ENCODE measurements at regions not wholly inside any gene's neighbourhood (a gene's known extent, or its start where the extent isn't known, plus 50 kb on each side); places are given as distances from the start of the nearest gene placed in this dataset.

- in situ Hi-C loops (cut with MboI; ENCODE audit: low sequenced_read_pairs) = no loop called here
Observed at GRCh38 chrX:65610481-65610880, 57.0 kb upstream of the MSN start.

- in situ Hi-C loops (cut with MboI; ENCODE audit: low sequenced_read_pairs) = no loop called here
Observed at GRCh38 chrX:65610040-65610439, 57.4 kb upstream of the MSN start.

GRCh38 chrX:65609237-65609636 is 58.2 kb upstream of the MSN start:
- in situ Hi-C loops (cut with MboI; ENCODE audit: low sequenced_read_pairs) = loop anchor here (10.0 kb wide), 1 partner anchor 56 kb away; the partner anchor contains the start of gene MSN

- in situ Hi-C loops (cut with MboI; ENCODE audit: low sequenced_read_pairs) = loop anchor here (10.0 kb wide), 1 partner anchor 57 kb away; the partner anchor contains the start of gene MSN
Observed at GRCh38 chrX:65608026-65608425, 59.4 kb upstream of the MSN start.

- in situ Hi-C loops (cut with MboI; ENCODE audit: low sequenced_read_pairs) = loop anchor here (10.0 kb wide), 1 partner anchor 58 kb away; the partner anchor contains the start of gene MSN
Observed at GRCh38 chrX:65607070-65607742, 60.2 kb upstream of the MSN start.

- in situ Hi-C loops (cut with MboI; ENCODE audit: low sequenced_read_pairs) = loop anchor here (10.0 kb wide), 1 partner anchor 63 kb away; the partner anchor contains the start of gene MSN
Observed at GRCh38 chrX:65602221-65602560, 65.3 kb upstream of the MSN start.

- in situ Hi-C loops (cut with MboI; ENCODE audit: low sequenced_read_pairs) = loop anchor here (10.0 kb wide), 1 partner anchor 63 kb away; the partner anchor contains the start of gene MSN
Observed at GRCh38 chrX:65601530-65602220, 65.8 kb upstream of the MSN start.

GRCh38 chrX:65601126-65601525 is 66.3 kb upstream of the MSN start:
- in situ Hi-C loops (cut with MboI; ENCODE audit: low sequenced_read_pairs) = loop anchor here (10.0 kb wide), 1 partner anchor 64 kb away; the partner anchor contains the start of gene MSN

- in situ Hi-C loops (cut with MboI; ENCODE audit: low sequenced_read_pairs) = loop anchor here (10.0 kb wide), 1 partner anchor 65 kb away; the partner anchor contains the start of gene MSN
Observed at GRCh38 chrX:65600106-65600505, 65.5 kb upstream of the LAS1L start.

- in situ Hi-C loops (cut with MboI; ENCODE audit: low sequenced_read_pairs) = loop anchor here (10.0 to 25.0 kb wide), 4 partner anchors 116 to 814 kb away; no protein-coding TSS in a partner anchor
Observed at GRCh38 chrX:65598559-65599147, 64.1 kb upstream of the LAS1L start.

- in situ Hi-C loops (cut with MboI; ENCODE audit: low sequenced_read_pairs) = loop anchor here (10.0 to 25.0 kb wide), 4 partner anchors 118 to 816 kb away; no protein-coding TSS in a partner anchor
Observed at GRCh38 chrX:65596270-65597034, 61.9 kb upstream of the LAS1L start.

GRCh38 chrX:65595460-65595876 is 60.9 kb upstream of the LAS1L start:
- in situ Hi-C loops (cut with MboI; ENCODE audit: low sequenced_read_pairs) = loop anchor here (10.0 to 25.0 kb wide), 4 partner anchors 119 to 817 kb away; no protein-coding TSS in a partner anchor

GRCh38 chrX:65591206-65591605 is 56.6 kb upstream of the LAS1L start:
- in situ Hi-C loops (cut with MboI; ENCODE audit: low sequenced_read_pairs) = loop anchor here (10.0 to 25.0 kb wide), 4 partner anchors 124 to 821 kb away; no protein-coding TSS in a partner anchor

- in situ Hi-C loops (cut with MboI; ENCODE audit: low sequenced_read_pairs) = loop anchor here (10.0 to 25.0 kb wide), 4 partner anchors 398 to 1145 kb away; no protein-coding TSS in a partner anchor
Observed at GRCh38 chrX:65589304-65589703, 54.7 kb upstream of the LAS1L start.

- in situ Hi-C loops (cut with MboI; ENCODE audit: low sequenced_read_pairs) = loop anchor here (10.0 to 25.0 kb wide), 4 partner anchors 399 to 1146 kb away; no protein-coding TSS in a partner anchor
Observed at GRCh38 chrX:65588795-65589194, 54.2 kb upstream of the LAS1L start.

GRCh38 chrX:65587616-65588526 is 53.3 kb upstream of the LAS1L start:
- in situ Hi-C loops (cut with MboI; ENCODE audit: low sequenced_read_pairs) = loop anchor here (10.0 to 25.0 kb wide), 4 partner anchors 399 to 1147 kb away; no protein-coding TSS in a partner anchor

GRCh38 chrX:65586491-65586890 is 51.9 kb upstream of the LAS1L start:
- in situ Hi-C loops (cut with MboI; ENCODE audit: low sequenced_read_pairs) = loop anchor here (10.0 to 25.0 kb wide), 4 partner anchors 401 to 1148 kb away; no protein-coding TSS in a partner anchor

- in situ Hi-C loops (cut with MboI; ENCODE audit: low sequenced_read_pairs) = loop anchor here (10.0 to 25.0 kb wide), 4 partner anchors 402 to 1150 kb away; no protein-coding TSS in a partner anchor
Observed at GRCh38 chrX:65585226-65585625, 50.6 kb upstream of the LAS1L start.
